HEK293 (cell line): ENCODE measurements at regions not wholly inside any gene's neighbourhood (a gene's known extent, or its start where the extent isn't known, plus 50 kb on each side); places are given as distances from the start of the nearest gene placed in this dataset.

Source experiments
- CTCF ChIP-seq: fragments of 450-650 bp; formaldehyde crosslinking; IDR thresholded peaks from 2 replicates; pipeline ENCODE4 v1.5.1; 2016; ENCODE audit warnings: missing biosample characterization, missing genetic modification characterization
- MZF1 ChIP-seq: fragments of 450-650 bp; formaldehyde crosslinking; IDR thresholded peaks from 2 replicates; pipeline ENCODE4 v1.5.1; 2017; ENCODE audit warnings: missing biosample characterization, missing genetic modification characterization, borderline replicate concordance
- SP3 ChIP-seq: fragments of 450-650 bp; formaldehyde crosslinking; IDR thresholded peaks from 2 replicates; pipeline ENCODE4 v1.5.1; 2016; ENCODE audit warnings: missing biosample characterization, missing genetic modification characterization
- ZBTB20 ChIP-seq: fragments of 450-650 bp; formaldehyde crosslinking; IDR thresholded peaks from 2 replicates; pipeline ENCODE4 v1.5.1; 2016; ENCODE audit warnings: missing biosample characterization, missing genetic modification characterization
- ZBTB8A ChIP-seq: fragments of 450-650 bp; formaldehyde crosslinking; IDR thresholded peaks from 2 replicates; pipeline ENCODE4 v1.5.1; 2016; ENCODE audit warnings: missing biosample characterization, missing genetic modification characterization
- ZNF10 ChIP-seq: fragments of 450-650 bp; formaldehyde crosslinking; IDR thresholded peaks from 2 replicates; pipeline ENCODE4 v1.5.1; 2017; ENCODE audit warnings: missing biosample characterization, missing genetic modification characterization
- ZNF274 ChIP-seq, 2 experiments: fragments of 200-500 bp in 1 of 2; fragments of 450-650 bp in 1 of 2; sonication (Bioruptor generic) in 1 of 2; formaldehyde crosslinking in 1 of 2; IDR thresholded peaks; 2 replicates each; pipeline versions ENCODE4 v1.5.1 to v1.6.1; 2014 to 2016; ENCODE audit warnings: borderline replicate concordance in 1 of 2, inconsistent platforms in 1 of 2, low read length in 1 of 2, missing biosample characterization in 1 of 2, missing genetic modification characterization in 1 of 2
- ZNF433 ChIP-seq: fragments of 450-650 bp; formaldehyde crosslinking; IDR thresholded peaks from 2 replicates; pipeline ENCODE4 v1.5.1; 2016; ENCODE audit warnings: missing biosample characterization, missing genetic modification characterization, low read depth
- ZNF513 ChIP-seq: fragments of 450-650 bp; IDR thresholded peaks from 2 replicates; pipeline ENCODE4 v1.5.1; 2018; ENCODE audit warnings: missing biosample characterization, missing genetic modification characterization
- ZNF596 ChIP-seq: fragments of 450-650 bp; IDR thresholded peaks from 2 replicates; pipeline ENCODE4 v1.5.0; 2018; ENCODE audit warnings: missing biosample characterization, mild to moderate bottlenecking, missing genetic modification characterization, moderate library complexity
- TF ChIP-seq, protein P1 (sequence below): fragments of 450-650 bp; formaldehyde crosslinking; IDR thresholded peaks from 2 replicates; pipeline ENCODE4 v1.5.1; 2016; ENCODE audit warnings: missing biosample characterization, missing genetic modification characterization, low read depth

DNA sequence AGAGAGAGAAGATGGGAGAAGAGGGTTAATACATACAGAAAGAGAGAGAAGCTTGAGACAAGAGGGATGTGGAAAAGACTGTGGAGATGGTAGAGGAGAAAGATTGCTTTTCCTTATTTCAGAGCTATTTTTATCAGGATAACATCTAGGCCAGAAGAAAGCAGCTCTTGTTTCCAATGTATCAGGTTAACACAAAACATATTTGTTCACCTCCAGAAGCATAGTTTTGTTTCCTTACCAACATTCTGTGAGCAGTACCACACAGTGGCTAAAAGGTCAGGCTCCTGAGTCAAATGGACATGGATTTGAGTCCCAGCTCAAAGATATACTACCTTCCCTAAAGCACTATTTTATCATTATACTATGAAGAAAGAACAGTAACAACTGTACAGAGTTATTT lies 185.5 kb downstream of the DUSP10 start:
- TF ChIP-seq CTCF (no peak), SP3 (tag by site-specific recombination) (no peak), ZBTB20 (no peak), MZF1 (tag by site-specific recombination) (no peak), ZNF596 (tag by site-specific recombination) (no peak), ZBTB8A (no peak), ZNF10 (no peak), ZNF274 (IDR thresholded peaks at IDR 0.05; ENCODE audit: low read length) (no peak), ZNF274 (tag by site-specific recombination; IDR thresholded peaks at IDR 0.05; ENCODE audit: borderline replicate concordance) (no peak), ZNF433 (tag by site-specific recombination) (no peak), ZNF513 (no peak)
- TF ChIP-seq, protein P1, sequence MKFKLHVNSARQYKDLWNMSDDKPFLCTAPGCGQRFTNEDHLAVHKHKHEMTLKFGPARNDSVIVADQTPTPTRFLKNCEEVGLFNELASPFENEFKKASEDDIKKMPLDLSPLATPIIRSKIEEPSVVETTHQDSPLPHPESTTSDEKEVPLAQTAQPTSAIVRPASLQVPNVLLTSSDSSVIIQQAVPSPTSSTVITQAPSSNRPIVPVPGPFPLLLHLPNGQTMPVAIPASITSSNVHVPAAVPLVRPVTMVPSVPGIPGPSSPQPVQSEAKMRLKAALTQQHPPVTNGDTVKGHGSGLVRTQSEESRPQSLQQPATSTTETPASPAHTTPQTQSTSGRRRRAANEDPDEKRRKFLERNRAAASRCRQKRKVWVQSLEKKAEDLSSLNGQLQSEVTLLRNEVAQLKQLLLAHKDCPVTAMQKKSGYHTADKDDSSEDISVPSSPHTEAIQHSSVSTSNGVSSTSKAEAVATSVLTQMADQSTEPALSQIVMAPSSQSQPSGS (tag by site-specific recombination) = no peak
